Keratinocyte (primary cell): ENCODE measurements at regions not wholly inside any gene's neighbourhood (a gene's known extent, or its start where the extent isn't known, plus 50 kb on each side); places are given as distances from the start of the nearest gene placed in this dataset.

ENCODE experiments used
- DNase-seq: peaks from one replicate; pipeline ENCODE4 v3.0.0-alpha.2; 2011; ENCODE audit warnings: low read depth, missing footprints, low spot score
- FAIRE-seq: peaks from 2 replicates; lab custom pipeline; 2011; peaks lifted over from hg19 to GRCh38; lab: Jason Lieb, UNC
- H2AFZ ChIP-seq: 2 replicates; pipeline ENCODE4 v1.6.0; 2012; ENCODE audit warnings: low read length, control low read depth, inconsistent platforms; ENCODE audit not compliant: control insufficient read depth
- H3K27ac ChIP-seq: 2 replicates; pipeline ENCODE4 v1.5.1; 2011; ENCODE audit warnings: low read length; ENCODE audit not compliant: control insufficient read depth, insufficient read depth
- H3K27me3 ChIP-seq: 3 replicates; pipeline ENCODE4 v1.6.0; 2011; ENCODE audit warnings: low read length; ENCODE audit not compliant: control insufficient read depth, insufficient read depth; ENCODE audit errors: extremely low read depth
- H3K36me3 ChIP-seq, 2 experiments: 2 replicates in 1 of 2; 3 replicates in 1 of 2; pipeline ENCODE4 v1.5.1; 2011; ENCODE audit warnings: low read length in 2 of 2, mild to moderate bottlenecking in 1 of 2; ENCODE audit not compliant: control insufficient read depth in 2 of 2, insufficient read depth in 2 of 2; ENCODE audit errors: extremely low read depth in 1 of 2
- H3K4me1 ChIP-seq: 3 replicates; pipeline ENCODE4 v1.5.1; 2011; ENCODE audit warnings: low read length; ENCODE audit not compliant: control insufficient read depth, insufficient read depth; ENCODE audit errors: extremely low read depth
- H3K4me2 ChIP-seq: 3 replicates; pipeline ENCODE4 v1.6.0; 2011; ENCODE audit warnings: low read depth, low read length; ENCODE audit not compliant: control insufficient read depth, insufficient read depth; ENCODE audit errors: extremely low read depth
- H3K4me3 ChIP-seq, 3 experiments: fragments of 200-600 bp in 1 of 3; sonication (generic) in 1 of 3; 2 replicates in 2 of 3; 3 replicates in 1 of 3; pipeline ENCODE4 v1.5.1; 2011 to 2016; ENCODE audit warnings: low read length in 3 of 3, mild to moderate bottlenecking in 3 of 3, control low read depth in 2 of 3, inconsistent platforms in 1 of 3, low read depth in 1 of 3, mixed read lengths in 1 of 3, mixed run types in 1 of 3, moderate library complexity in 1 of 3; ENCODE audit not compliant: control insufficient read depth in 2 of 3, insufficient read depth in 2 of 3; ENCODE audit errors: extremely low read depth in 1 of 3
- H3K79me2 ChIP-seq: 2 replicates; pipeline ENCODE4 v1.6.0; 2012; ENCODE audit warnings: low read length; ENCODE audit not compliant: control insufficient read depth, insufficient read depth
- H3K9ac ChIP-seq: 3 replicates; pipeline ENCODE4 v1.6.0; 2011; ENCODE audit warnings: low read length; ENCODE audit not compliant: control insufficient read depth, insufficient read depth; ENCODE audit errors: extremely low read depth
- H3K9me1 ChIP-seq: 3 replicates; pipeline ENCODE4 v1.6.0; 2011; ENCODE audit warnings: low read length; ENCODE audit not compliant: control insufficient read depth, insufficient read depth; ENCODE audit errors: extremely low read depth
- H3K9me3 ChIP-seq: 2 replicates; pipeline ENCODE4 v1.5.1; 2012; ENCODE audit warnings: low read depth, low read length; ENCODE audit not compliant: control insufficient read depth
- H4K20me1 ChIP-seq: 3 replicates; pipeline ENCODE4 v1.6.0; 2011; ENCODE audit warnings: low read length; ENCODE audit not compliant: control insufficient read depth, insufficient read depth; ENCODE audit errors: extremely low read depth
- CTCF ChIP-seq, 3 experiments: IDR thresholded peaks in 1 of 3; conservative IDR thresholded peaks in 1 of 3; optimal IDR thresholded peaks in 1 of 3; 2 replicates in 2 of 3; 3 replicates in 1 of 3; pipeline versions ENCODE3 to v1.5.1; 2011; ENCODE audit warnings: low read length in 3 of 3, mild to moderate bottlenecking in 3 of 3, moderate library complexity in 2 of 3, control low read depth in 1 of 3, inconsistent platforms in 1 of 3; ENCODE audit not compliant: insufficient read depth in 2 of 3; ENCODE audit errors: extremely low read depth in 1 of 3
- EZH2 ChIP-seq: IDR thresholded peaks from one replicate; pipeline ENCODE4 v1.6.1; 2012; ENCODE audit warnings: inconsistent platforms, mild to moderate bottlenecking, low read length, moderate library complexity
- dilution Hi-C: fragments of 300-500 bp; cut with MboI; formaldehyde crosslinking; loops from one replicate; pipeline ENCODE4 v1.7.0; 2020; ENCODE audit warnings: low sequenced_read_pairs; ENCODE audit not compliant: extremely low pct_ligation_motif_present

DNA sequence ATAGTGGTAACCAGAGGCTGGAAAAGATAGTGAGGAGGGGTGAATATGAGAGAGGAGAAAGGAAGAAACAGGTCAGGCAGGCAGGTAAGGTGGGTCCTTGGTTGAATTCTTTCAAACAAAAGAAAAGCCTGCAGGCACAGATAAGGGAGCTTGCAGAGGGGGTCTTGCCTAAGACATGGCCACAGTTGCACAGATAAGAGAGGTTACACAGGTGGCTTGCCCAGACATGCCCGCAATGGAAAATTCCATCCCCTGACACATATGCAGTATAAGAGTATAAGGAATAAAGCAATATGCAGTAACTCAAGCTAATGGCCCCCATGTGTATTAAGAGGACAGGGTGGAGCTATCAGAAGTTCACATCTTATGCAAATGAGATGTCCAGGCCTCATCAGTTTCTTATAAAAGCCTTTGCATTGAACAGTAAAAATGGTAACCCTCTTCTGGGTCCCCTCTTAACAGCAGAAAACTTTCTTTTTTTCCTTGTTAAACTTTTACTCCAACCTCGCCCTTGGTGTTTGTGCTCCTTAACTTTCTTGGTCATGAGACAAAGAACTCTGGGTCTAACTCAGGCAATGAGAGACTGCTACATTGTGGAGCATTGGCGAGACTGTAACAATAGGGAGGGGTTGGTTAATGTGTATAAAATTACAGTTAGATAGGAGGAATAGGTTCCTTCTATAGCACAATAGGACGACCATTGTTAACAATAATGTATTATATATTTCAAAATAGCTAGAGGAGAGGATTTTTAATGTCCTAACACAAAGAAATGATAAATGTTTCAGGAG, 764.6 kb downstream of the TSN start:
- H3K27ac ChIP-seq = no peak overlapping the region
- no peaks in the 10 kb centered on the region for H3K36me3 ChIP-seq
- H4K20me1 ChIP-seq = no peaks in the 10 kb centered on the region
- no peak overlapping the region for H3K9ac ChIP-seq
- FAIRE-seq (no peak), DNase-seq (no peak)
- H3K9me3 ChIP-seq = no peaks in the 10 kb centered on the region
- H3K27me3 ChIP-seq = no peaks in the 10 kb centered on the region
- H3K9me1 ChIP-seq = no peaks in the 10 kb centered on the region
- no peak overlapping the region for H3K4me3 ChIP-seq
- H2AFZ ChIP-seq = no peak overlapping the region
- no peak overlapping the region for H3K4me2 ChIP-seq
- dilution Hi-C loops = no loop called here
- H3K79me2 ChIP-seq = no peaks in the 10 kb centered on the region
- no peaks in the 10 kb centered on the region for H3K4me1 ChIP-seq
- TF ChIP-seq CTCF (optimal IDR thresholded peaks at IDR 0.05 in 1 of 3, IDR thresholded peaks at IDR 0.05 in 1 of 3, conservative IDR thresholded peaks at IDR 0.05 in 1 of 3; ENCODE audit: extremely low read depth in 1 of 3, insufficient read depth in 2 of 3, low read length in 3 of 3) = no peak

DNA sequence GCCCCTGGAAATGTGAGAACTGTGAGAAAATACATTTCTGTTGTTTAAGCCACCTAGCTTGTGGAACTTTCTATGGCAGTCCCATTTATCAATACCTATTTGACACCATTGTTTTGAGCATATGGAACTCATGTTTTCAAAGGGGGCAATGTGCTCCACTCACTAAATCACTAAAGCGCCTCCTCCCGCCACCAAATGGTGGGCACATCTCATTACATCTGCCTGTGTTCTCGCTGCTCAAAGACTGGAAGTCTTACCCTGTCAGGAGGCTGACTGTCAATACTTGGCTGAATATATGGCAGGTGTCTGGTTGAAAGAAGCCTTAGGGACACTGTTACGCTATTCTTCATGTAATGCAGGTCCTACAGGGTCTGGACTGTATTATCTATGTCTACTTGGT, 767.7 kb downstream of the TSN start:
- DNase-seq (no peak), FAIRE-seq (no peak)
- Histone ChIP-seq H3K9me1 (no peaks in the 10 kb centered on the region), H3K9ac (no peak overlapping the region), H3K27me3 (no peaks in the 10 kb centered on the region), H3K4me1 (no peaks in the 10 kb centered on the region), H3K4me3 (no peak overlapping the region), H3K9me3 (no peaks in the 10 kb centered on the region), H3K4me2 (no peak overlapping the region), H3K36me3 (no peaks in the 10 kb centered on the region), H3K79me2 (no peaks in the 10 kb centered on the region), H4K20me1 (no peaks in the 10 kb centered on the region), H3K27ac (no peak overlapping the region), H2AFZ (no peak overlapping the region)
- TF ChIP-seq CTCF (optimal IDR thresholded peaks at IDR 0.05 in 1 of 3, IDR thresholded peaks at IDR 0.05 in 1 of 3, conservative IDR thresholded peaks at IDR 0.05 in 1 of 3; ENCODE audit: extremely low read depth in 1 of 3, insufficient read depth in 2 of 3, low read length in 3 of 3) = no peak
- no peak for TF ChIP-seq EZH2
- dilution Hi-C loops = no loop called here
